HCT116 (cell line): ENCODE measurements at regions not wholly inside any gene's neighbourhood (a gene's known extent, or its start where the extent isn't known, plus 50 kb on each side); places are given as distances from the start of the nearest gene placed in this dataset.

Experiments
- ATAC-seq: fragments of 200-7000 bp; cut with Tn5 transposase; 2 replicates; pipeline ENCODE4 v1.9.1; 2020; ENCODE audit warnings: mild to moderate bottlenecking, moderate library complexity
- BruUV-seq: library from RNA; stranded (reverse); fragments of 400-500 nt; replicated peaks from 2 replicates; lab custom pipeline; 2021; lab: Mats Ljungman, UMichigan
- CTCF ChIA-PET: fragments of 300-600 bp; sonication (Branson Sonifier 250); formaldehyde crosslinking; loops from one replicate; lab custom pipeline; 2021; ENCODE audit warnings: antibody characterized with exemption; lab: Charles Lee
- POLR2A ChIA-PET: fragments of 300-600, 350-600 bp; sonication (Branson Sonifier 250); formaldehyde crosslinking; loops from one replicate; lab custom pipeline; 2021; ENCODE audit warnings: antibody characterized with exemption; lab: Charles Lee
- RAD21 ChIA-PET, 2 experiments: fragments of 300-600 bp; sonication (Branson Sonifier 250); formaldehyde crosslinking; loops; one replicate each; lab custom pipeline; 2023; ENCODE audit warnings: low total read pairs in 2 of 2; ENCODE audit not compliant: uncharacterized antibody in 2 of 2, unreplicated experiment in 2 of 2, low non-redundant PET in 1 of 2; lab: Charles Lee
- DNase-seq: peaks from one replicate; pipeline ENCODE4 v3.0.0-alpha.2; 2010; ENCODE audit warnings: low read depth, low spot score
- H2AFZ ChIP-seq: fragments of 200-600 bp; shearing (Covaris generic), sonication (generic); 2 replicates; pipeline ENCODE4 v1.6.1; 2017; ENCODE audit warnings: low read depth, mixed run types, mixed read lengths, antibody characterized with exemption, low read length; ENCODE audit not compliant: poor library complexity, severe bottlenecking
- H3K27ac ChIP-seq: 2 replicates; pipeline ENCODE4 v1.5.1; 2012; ENCODE audit warnings: low read depth, low read length
- H3K27me3 ChIP-seq: fragments of 200-600 bp; sonication (generic); 2 replicates; pipeline ENCODE4 v1.6.1; 2016; ENCODE audit warnings: mixed run types, low read length, mixed read lengths; ENCODE audit not compliant: insufficient read depth
- H3K36me3 ChIP-seq, 2 experiments: fragments of 200-500 bp in 1 of 2; fragments of 200-600 bp in 1 of 2; sonication (Bioruptor generic) in 1 of 2; sonication (generic) in 1 of 2; 2 replicates each; pipeline versions ENCODE4 v1.5.1 to v1.6.1; 2014 to 2016; ENCODE audit warnings: low read length in 2 of 2, inconsistent platforms in 1 of 2, mixed read lengths in 1 of 2, mixed run types in 1 of 2; ENCODE audit not compliant: insufficient read depth in 2 of 2, control insufficient read depth in 1 of 2
- H3K4me1 ChIP-seq, 2 experiments: fragments of 200-600 bp in 1 of 2; sonication (generic) in 1 of 2; 2 replicates each; pipeline versions ENCODE4 v1.5.1 to v1.6.1; 2012 to 2017; ENCODE audit warnings: low read length in 2 of 2, inconsistent platforms in 1 of 2, mild to moderate bottlenecking in 1 of 2, mixed read lengths in 1 of 2, mixed run types in 1 of 2, moderate library complexity in 1 of 2; ENCODE audit not compliant: insufficient read depth in 2 of 2, control insufficient read depth in 1 of 2
- H3K4me2 ChIP-seq: fragments of 200-600 bp; sonication (generic); 2 replicates; pipeline ENCODE4 v1.6.1; 2017; ENCODE audit warnings: mixed run types, low read length, mixed read lengths
- H3K4me3 ChIP-seq, 2 experiments: fragments of 200-600 bp in 1 of 2; sonication (generic) in 1 of 2; replicated peaks in 1 of 2; 2 replicates each; pipeline ENCODE4 v1.5.1; 2011 to 2016; ENCODE audit warnings: low read length in 2 of 2, control low read depth in 1 of 2, low read depth in 1 of 2, mild to moderate bottlenecking in 1 of 2, mixed read lengths in 1 of 2, mixed run types in 1 of 2
- H3K79me2 ChIP-seq: fragments of 200-600 bp; sonication (generic); 2 replicates; pipeline ENCODE4 v1.6.1; 2017; ENCODE audit warnings: mild to moderate bottlenecking, mixed run types, low read length, moderate library complexity, mixed read lengths; ENCODE audit not compliant: insufficient read depth
- H3K9ac ChIP-seq: fragments of 200-600 bp; sonication (generic); 2 replicates; pipeline ENCODE4 v1.6.1; 2016; ENCODE audit warnings: low read length, mixed read lengths
- H3K9me2 ChIP-seq: fragments of 200-600 bp; sonication (generic), shearing (Covaris generic); 2 replicates; pipeline ENCODE4 v1.6.1; 2017; ENCODE audit warnings: mixed run types, mild to moderate bottlenecking, moderate library complexity; ENCODE audit not compliant: insufficient read depth
- H3K9me3 ChIP-seq, 2 experiments: fragments of 200-500 bp in 1 of 2; fragments of 200-600 bp in 1 of 2; sonication (Bioruptor generic) in 1 of 2; sonication (generic) in 1 of 2; 2 replicates each; pipeline ENCODE4 v1.6.1; 2014 to 2017; ENCODE audit warnings: low read length in 2 of 2, mixed read lengths in 2 of 2, inconsistent platforms in 1 of 2, low read depth in 1 of 2, mild to moderate bottlenecking in 1 of 2, mixed run types in 1 of 2, moderate library complexity in 1 of 2; ENCODE audit not compliant: control insufficient read depth in 1 of 2, insufficient read depth in 1 of 2
- H4K20me1 ChIP-seq: fragments of 200-600 bp; sonication (generic), shearing (Covaris generic); 2 replicates; pipeline ENCODE4 v1.6.1; 2017; ENCODE audit warnings: mixed run types, mild to moderate bottlenecking, moderate library complexity; ENCODE audit not compliant: insufficient read depth
- CBX3 ChIP-seq: IDR thresholded peaks from 2 replicates; pipeline ENCODE4 v1.6.1; 2012; ENCODE audit warnings: low read depth
- CEBPB ChIP-seq: IDR thresholded peaks from 2 replicates; pipeline ENCODE4 v1.6.1; 2012; ENCODE audit warnings: low read depth
- ELF1 ChIP-seq: IDR thresholded peaks from 2 replicates; pipeline ENCODE4 v1.6.1; 2012; ENCODE audit warnings: low read depth, borderline replicate concordance
- EZH2phosphoT487 ChIP-seq: fragments of 200-600 bp; IDR thresholded peaks from 2 replicates; pipeline ENCODE4 v1.6.1; 2018; ENCODE audit warnings: antibody characterized with exemption, borderline replicate concordance
- POLR2AphosphoS5 ChIP-seq: IDR thresholded peaks from 2 replicates; pipeline ENCODE4 v1.6.1; 2011; ENCODE audit warnings: mild to moderate bottlenecking, low read depth, low read length, moderate library complexity
- RAD21 ChIP-seq: IDR thresholded peaks from 2 replicates; pipeline ENCODE4 v1.6.1; 2012; ENCODE audit warnings: low read depth, mild to moderate bottlenecking
- REST ChIP-seq: IDR thresholded peaks from 2 replicates; pipeline ENCODE4 v1.6.1; 2012; ENCODE audit warnings: low read depth
- SIN3A ChIP-seq: IDR thresholded peaks from 2 replicates; pipeline ENCODE4 v1.6.1; 2012; ENCODE audit warnings: low read depth
- TCF7L2 ChIP-seq: IDR thresholded peaks from 2 replicates; pipeline ENCODE4 v1.7.0; 2011; ENCODE audit warnings: borderline replicate concordance, inconsistent platforms; ENCODE audit not compliant: insufficient read depth, insufficient read length; ENCODE audit errors: extremely low read depth
- YY1 ChIP-seq: IDR thresholded peaks from 2 replicates; pipeline ENCODE4 v1.6.1; 2011; ENCODE audit warnings: low read length, low read depth, moderate library complexity, mild to moderate bottlenecking; ENCODE audit not compliant: insufficient replicate concordance; ENCODE audit errors: extremely low read depth
- ZBTB33 ChIP-seq: IDR thresholded peaks from 2 replicates; pipeline ENCODE4 v1.6.1; 2011; ENCODE audit warnings: mild to moderate bottlenecking, low read length, moderate library complexity; ENCODE audit not compliant: insufficient replicate concordance; ENCODE audit errors: extremely low read depth
- intact Hi-C: fragments of 100-400 bp; cut with micrococcal nuclease; formaldehyde crosslinking; loops from 2 replicates; pipeline ENCODE4 v1.10.0; 2022

- Histone ChIP-seq H3K36me3 (no peaks in the 10 kb centered on the region), H3K4me3 (no peak overlapping the region), H3K4me2 (no peak overlapping the region), H3K9me2 (no peaks in the 10 kb centered on the region), H3K27me3 (no peaks in the 10 kb centered on the region), H3K4me1 (peaks cover 0 to 7% of the 10 kb centered on the region in 2 experiments; a peak in 2 of 4 replicates), H3K9me3 (no peaks in the 10 kb centered on the region), H3K9ac (no peak overlapping the region), H3K27ac (no peak overlapping the region), H3K79me2 (no peaks in the 10 kb centered on the region), H2AFZ (no peak overlapping the region), H4K20me1 (no peaks in the 10 kb centered on the region)
- ChIA-PET RAD21 (no interaction called here), CTCF (no interaction called here), POLR2A (no interaction called here)
- intact Hi-C loops = no loop called here
- no peak for ATAC-seq
- no TSS peak for BruUV-seq
- DNase-seq = no peak
- TF ChIP-seq CEBPB (no peak), TCF7L2 (no peak), YY1 (no peak), POLR2AphosphoS5 (no peak), ZBTB33 (no peak), EZH2phosphoT487 (no peak), SIN3A (no peak), RAD21 (no peak), REST (no peak), CBX3 (no peak), ELF1 (no peak)
These were observed 124.9 kb downstream of the DSC3 start for GRCh38 chr18:30917651-30918050.
